Dedifferentiated amniotic fluid mesenchymal stem cell (primary cell): ENCODE measurements at regions not wholly inside any gene's neighbourhood (a gene's known extent, or its start where the extent isn't known, plus 50 kb on each side); places are given as distances from the start of the nearest gene placed in this dataset.
"Not testable (repeated sequence)": the region's sequence is repeated elsewhere in the genome, so short reads cannot be mapped to it uniquely, and the experiment has no call there.

Experiments used
- DNase-seq: peaks from one replicate; pipeline ENCODE4 v3.0.0-alpha.2; 2016; ENCODE audit errors: extremely low spot score

DNA sequence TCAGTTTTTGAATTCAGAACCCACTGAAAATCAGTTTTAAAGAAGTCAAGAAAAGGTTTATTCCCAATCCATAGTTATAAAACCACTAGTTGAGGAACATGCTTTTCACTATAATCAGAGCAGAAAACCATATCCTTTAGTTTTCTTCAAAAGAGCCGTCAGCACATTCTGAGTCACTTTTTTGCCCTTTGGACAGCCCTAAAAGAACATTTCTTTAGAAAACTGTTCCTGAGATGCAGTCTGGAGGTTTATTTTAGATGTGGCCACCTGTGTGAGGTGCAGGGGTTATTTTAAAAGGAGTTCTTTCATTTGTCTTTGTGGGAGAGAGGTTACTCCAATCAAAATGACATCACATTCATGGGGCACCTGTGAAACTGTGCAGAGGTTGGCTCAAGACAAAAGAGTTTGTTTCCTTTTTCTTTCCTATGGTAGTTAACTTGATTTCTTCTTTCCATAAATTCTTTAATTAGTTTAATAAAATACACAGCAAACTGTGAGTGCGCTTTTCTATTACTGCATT, 221.6 kb upstream of the RPS23 start:
- no peak for DNase-seq

DNA sequence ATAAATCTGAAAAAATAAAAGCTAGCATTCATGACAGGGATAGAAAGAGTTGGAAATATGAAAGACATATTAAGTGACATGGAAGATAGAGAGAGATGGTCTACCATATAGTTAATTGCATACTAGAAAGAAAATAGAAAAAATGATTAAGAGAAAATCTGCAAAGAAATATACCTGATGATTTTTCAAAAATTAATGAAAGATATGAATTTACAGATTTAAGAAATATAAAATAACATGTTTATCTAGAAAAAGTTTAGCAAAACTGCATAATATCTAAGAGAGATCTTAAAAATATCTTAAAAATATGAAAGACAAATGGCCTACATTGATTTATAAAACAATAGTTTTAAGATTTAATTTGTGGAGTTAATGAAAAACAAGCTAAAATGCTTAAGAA, 219.1 kb upstream of the RPS23 start:
- no peak for DNase-seq

DNA sequence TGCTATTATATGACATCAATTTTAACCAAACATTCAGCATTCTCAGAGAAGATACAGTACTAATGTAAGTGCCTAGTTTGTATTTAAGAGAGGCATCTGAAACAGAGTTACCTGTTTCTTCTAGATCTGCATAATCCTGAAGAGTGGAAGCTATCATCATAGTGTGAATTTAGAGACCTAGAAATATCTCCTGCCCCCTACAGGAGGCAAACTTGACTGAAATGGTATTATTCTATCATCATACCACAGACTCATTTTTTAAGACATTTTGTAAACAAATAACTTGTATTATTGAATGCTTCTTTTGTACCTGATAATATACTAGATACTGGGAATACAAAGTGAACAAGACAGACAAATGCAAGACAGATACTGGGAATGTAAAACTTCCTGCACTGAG, 216.8 kb upstream of the RPS23 start:
- DNase-seq, result no peak

DNA sequence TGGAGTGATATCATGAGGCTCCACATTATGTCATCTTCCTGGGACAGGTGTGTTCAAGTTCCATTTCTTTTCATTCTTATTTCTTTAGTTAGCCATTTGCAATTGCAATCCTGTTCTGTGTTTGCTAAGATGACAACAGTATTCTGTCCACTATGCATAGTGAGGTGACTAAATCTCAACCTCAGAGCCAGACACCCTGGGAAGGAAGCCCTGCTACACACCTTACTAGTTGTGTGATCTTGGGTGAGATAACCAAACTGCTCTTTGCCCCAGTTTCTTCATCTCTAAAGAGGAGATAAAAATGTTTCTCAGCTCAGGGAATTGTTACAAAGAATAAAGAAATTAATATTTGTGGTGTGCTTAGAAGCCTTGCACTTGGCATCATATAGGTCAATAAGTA, 215.1 kb upstream of the RPS23 start:
- no peak for DNase-seq

DNA sequence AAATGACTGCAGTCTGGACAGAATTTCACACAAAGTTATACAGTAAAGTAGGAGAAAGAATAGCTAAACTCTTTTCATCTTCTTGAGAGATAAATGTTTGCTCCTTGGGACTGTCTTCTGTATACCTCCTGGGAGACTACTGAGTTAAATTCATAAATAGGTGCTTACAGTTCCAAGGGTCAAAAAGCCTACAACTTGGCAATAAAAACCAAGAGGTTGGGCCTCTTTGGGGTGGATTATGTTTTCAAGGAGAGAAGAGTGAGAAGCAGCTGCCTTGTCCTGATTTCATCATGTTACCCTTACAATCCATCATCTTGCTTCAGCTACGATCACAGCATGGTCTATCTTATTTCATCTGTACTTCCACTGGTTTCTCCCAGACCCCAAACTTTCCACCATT, 213.2 kb upstream of the RPS23 start:
- DNase-seq, result no peak

DNA sequence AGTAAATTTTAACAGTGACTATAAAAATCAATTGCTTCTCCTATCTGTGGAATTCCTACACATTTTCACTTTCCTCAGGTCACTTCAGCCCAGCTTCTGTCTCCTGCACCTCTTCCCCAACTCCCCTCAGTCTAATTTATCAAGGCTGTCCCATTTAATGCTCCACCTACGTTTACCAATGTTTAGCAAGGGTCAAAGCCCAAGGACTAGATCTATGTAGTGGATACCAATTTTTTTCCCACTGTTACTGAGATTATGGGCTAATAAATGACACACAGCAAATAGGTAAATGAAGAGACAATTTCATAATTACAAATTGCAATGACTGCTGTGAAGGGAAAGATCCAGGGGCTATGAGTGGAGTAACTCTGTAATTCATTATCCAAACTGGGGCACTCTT, 211.5 kb upstream of the RPS23 start:
- DNase-seq, result no peak

DNA sequence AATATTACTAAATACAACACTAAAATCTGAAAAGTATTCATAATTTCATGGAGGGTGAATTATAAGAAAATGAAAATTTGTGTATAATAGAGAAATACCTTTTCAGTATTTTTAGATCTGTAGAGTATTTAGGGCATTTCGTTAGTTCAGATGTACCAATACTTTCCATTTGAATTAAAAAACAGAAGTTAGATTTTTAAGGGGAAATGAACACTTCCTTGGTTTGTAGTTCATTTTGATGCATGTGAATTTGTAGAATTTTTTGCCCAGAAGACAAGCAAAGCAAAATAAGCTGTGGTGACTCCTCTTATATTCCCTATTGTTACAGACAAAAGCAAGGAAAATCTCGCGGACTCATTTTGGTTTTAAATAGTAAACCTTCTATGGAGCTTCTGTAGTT, 209.0 kb upstream of the RPS23 start:
- no peak for DNase-seq

DNA sequence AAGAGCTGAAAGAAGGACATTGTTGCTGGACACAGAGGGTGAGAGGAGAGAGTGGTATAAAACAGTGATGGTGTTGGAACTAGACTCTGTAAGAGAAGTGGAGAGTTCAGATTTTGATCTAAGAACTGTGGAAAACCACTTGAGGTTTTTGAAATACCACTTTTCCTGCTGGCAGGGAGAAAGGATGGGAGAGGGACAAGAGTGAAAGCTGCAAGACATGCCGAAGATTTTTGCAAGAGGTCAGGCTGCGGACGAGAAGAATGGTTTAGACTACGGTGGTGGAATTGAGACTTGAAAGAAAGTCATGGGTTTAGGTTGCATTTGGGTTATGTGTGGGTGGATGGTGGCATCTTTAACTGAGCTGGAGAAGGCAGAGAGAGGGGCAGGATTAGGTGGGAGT, 202.2 kb upstream of the RPS23 start:
- DNase-seq, result no peak

DNA sequence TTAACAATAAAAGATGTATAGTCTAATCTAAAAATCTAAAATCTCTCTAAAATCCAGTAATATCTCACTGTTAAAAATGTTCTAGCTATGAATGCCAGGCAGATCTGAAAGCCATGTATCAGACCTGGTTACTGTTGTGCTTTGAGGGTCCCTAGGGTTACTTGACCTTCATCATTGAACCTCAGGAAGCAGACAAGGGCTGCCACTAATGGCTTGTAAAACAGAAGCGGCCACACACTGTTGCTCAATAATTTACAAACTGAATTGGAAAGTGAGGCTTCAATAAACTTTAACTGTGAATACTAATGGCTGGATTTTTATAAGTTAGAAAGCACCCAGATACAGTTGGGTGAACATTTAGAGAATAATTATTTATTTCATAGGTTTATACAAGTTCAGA, 198.0 kb upstream of the RPS23 start:
- no peak for DNase-seq

DNA sequence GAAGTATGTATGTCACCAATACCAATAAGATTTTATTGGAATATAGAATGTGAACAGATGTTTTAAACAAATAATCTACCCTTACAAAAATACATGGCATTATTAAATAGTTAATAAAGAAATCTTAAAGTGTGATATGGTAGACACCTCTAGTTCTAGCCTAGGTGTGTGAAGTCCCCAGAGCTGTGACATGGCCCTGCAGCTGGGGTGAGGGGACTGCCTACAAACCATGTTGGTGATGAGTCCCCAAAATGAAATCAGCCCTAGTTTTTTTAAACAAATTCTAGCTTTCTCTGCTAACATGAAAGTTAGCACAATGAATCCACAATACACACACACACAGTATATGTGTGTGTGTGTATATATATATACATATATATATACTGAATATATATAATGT, 195.1 kb upstream of the RPS23 start:
- no peak for DNase-seq

DNA sequence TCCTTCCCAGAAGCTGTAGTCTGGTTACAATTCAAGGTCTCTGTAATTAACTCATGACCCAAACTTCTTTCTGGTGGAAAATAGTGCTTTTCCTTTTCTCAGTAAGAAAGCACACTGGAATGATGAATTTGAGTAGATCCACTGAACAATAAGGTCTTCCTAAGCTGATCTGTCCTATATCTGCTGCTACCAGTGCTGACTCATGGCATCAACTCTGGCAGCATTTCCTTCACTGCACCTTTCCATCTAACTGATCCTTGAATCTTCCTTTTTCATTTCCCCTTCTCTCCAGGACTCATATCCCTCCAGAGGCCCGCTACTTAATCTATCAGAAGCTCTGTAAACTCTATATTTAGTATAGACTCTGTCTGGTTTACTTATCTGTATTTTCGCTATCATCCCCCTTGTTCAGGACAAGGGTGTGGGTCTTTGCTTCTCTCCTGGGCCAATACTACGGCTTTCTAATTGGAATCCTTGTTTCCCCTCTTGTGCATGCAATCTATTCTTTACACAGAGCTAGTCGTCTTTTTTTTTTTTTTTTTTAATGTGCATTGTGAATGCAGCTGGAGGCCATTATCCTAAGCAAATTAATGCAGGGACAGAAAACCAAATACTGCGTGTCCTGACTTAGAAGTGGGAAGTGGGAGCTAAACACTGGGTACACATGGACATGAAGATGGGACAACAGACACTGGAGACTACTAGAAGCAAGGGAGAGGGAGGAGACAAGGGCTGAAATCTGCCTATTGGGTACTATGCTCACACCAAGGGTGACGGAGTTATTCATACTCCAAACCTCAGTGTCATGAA, 192.2 kb upstream of the RPS23 start:
- no peak for DNase-seq

DNA sequence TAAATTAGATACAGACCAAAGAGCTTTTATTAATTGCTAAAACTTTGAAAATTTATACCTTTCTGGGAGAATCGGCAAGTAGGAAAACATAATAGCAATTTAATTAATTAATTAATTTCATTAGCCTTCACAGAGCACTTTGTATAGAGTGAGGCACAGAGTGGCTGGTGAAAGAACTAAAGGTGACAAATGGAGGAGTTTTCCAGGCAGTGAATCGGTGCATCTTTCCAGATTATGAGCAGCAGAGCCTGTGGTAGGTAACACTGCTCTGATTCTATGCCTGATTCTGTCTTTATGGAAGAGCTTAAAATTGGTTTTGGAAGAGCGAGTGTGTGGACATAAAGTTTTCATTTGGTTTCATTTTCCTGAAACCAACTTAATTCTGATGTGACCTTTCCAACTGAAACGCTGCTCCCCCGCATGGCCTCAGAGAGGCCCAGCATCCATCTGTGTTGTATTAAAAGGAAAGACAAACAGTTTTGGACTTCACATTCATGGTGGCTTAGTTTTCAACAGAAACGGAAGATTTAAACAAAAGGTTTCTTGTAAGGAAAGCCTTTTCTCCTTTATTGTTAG, 188.9 kb upstream of the RPS23 start:
- peak; percentile 67 for DNase-seq

DNA sequence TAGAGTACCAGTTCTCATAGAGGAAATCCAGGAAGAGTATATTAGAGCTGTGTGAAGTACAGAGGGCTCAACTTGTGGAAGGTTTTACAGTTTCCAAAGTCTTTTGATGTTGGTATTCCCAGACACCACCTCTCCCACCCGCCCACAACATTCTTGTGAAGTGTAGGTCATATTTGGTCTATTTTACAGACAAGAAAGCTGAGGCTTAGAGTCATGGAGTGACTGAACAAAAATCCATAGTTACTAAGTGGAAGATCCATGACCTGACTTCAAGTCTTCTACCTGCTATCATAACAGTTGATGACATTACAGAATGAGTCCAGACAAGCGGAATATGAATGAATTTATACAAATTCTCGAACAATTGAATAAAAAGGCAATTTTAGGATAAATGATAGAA, 187.1 kb upstream of the RPS23 start:
- DNase-seq, result no peak

DNA sequence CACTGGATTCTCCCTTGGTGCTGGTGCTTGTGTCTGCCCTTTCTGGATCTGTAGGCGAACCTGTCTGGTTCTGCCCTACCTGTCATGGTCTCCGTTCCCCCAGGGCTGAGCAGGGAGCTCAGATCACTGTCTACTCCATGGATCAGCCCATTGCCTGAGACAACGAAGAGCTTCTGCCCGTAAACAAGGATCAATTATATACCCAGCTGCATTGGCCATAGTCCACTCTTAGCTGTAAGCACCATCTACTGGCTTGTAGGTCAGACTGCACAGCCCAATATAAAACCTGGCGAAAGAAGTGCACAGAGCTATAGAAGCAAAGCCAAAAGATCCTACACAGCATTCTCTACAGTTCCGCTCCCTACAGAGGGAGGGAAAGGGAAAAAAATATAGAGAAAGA, 181.5 kb upstream of the RPS23 start:
- no peak for DNase-seq

DNA sequence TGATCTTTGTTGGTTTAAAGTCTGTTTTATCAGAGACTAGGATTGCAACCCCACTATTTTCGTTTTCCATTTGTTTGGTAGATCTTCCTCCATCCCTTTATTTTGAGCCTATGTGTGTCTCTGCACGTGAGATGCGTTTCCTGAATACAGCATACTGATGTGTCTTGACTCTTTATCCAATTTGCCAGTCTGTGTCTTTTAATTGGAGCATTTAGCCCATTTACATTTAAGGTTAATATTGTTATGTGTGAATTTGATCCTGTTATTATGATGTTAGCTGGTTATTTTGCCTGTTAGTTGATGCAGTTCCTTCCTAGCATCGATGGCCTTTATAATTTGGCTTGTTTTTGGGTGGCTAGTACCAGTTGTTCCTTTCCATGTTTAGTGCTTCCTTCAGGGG, 177.2 kb upstream of the RPS23 start:
- not testable (repeated sequence) for DNase-seq

DNA sequence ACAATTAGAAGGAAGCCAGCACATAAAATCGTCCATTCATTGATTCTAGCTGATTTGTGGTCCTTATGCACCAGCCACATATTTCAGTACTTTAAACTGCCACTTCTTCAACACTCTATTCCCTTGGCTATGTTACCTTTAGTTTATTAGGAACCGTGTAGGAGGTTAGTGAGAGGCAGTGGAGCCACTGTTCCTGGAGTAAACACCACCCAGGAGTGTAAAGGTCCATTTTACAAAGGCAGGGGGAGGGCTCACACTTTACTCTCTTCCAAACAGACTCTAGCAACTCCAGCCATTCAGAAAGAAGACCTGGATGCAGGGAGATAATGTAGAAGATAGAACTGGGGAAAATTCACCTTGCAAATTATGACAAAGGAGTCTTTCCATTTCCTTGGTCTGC, 170.2 kb upstream of the RPS23 start:
- DNase-seq, result no peak

DNA sequence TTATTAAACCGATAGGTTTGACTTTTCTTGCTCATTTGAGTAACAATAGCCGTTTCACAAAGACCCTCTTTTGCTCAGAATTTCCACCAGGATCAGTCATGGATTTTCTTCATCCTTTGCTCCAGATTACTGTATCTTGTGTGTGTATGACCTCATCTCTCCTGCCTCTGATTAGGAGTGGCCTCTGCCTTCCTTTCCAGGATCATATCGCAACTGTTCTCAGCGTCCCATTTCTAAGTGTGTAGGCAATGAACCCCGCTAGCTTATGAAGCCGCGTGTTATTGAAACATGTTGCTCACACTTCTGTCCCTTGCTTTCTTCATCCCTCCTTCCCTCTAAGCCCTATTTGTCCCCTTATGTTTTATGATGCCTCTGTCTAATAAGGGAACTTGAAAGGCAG, 169.8 kb upstream of the RPS23 start:
- no peak for DNase-seq

DNA sequence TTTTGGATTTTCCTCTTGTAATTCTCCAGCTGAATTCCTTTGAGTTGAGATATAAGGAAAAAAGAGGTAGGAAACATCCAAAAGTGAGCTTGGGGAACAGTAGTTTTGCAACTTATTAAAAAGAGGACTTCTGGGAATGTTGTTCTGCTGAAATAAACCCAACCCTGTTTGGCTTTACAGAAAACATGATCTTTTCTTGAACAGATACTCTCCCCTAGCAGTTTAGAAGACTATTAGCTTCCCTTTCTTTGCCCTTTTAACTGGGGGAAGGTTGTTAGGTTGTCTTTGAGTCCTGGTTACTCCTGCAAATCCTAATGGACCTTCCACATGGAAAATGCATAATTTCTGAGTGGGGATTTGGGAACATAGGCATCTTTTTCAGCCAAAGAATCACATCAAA, 168.7 kb upstream of the RPS23 start:
- no peak for DNase-seq

DNA sequence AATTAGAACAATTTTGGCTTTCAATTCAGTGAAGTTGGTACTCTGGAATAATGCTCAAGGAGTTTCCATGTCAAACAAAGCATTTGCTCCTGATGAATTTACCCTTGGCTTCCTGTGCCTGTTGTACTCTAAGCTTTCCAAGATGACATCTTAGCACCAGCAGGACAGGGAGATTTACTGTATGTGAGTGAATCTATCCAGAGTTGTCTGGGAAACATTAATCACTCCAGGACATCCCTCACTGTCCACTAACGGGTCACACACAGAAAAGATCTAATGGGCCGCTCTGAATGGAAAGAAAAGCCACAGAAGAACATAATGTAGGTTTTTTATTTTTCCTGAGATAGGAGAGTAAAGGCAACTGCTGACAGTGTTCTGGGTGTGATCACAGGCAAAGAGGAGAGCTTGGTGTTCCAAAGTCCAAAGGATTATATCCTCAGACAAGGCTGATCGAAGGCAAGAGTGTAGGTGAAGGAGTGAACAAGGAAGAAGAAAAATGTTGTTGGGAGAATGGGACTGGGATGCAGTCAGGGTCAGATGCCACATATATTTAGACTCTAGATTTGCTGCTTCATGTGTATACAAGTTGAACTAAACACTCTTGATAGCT, 167.7 kb upstream of the RPS23 start:
- no peak for DNase-seq

DNA sequence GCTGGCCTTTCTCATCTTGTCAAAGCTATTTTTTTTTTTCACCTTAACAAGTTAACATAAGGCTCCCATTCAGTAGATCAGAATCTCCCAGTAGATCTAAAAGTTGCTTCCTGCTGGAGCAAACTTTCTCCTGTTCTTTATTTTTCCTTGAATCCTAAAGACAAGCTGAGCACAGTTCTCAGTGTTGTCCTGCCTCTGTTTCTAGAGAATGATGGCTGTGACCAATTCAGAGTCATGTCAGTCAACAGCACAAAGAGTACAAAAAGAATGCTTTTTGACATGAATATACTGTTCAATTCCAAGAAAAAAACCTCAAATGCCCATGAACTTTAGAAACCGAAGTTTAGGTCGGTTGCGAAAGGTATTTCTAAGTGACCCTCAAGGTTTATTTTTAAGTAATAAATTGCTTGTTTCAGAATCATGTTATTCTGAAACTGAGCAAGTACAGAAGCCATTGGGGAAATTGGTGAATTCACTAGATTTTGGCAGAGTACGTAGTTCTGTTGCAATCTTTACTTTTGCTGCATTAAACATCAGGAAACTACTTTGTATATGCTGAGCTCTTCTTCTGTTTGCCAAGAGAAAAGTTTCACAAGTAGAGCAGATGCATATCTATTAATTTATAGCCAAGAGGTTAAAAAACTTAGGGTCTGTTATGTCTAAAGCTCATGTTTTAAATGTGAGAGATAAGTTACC, 161.7 kb upstream of the RPS23 start:
- DNase-seq, result no peak

DNA sequence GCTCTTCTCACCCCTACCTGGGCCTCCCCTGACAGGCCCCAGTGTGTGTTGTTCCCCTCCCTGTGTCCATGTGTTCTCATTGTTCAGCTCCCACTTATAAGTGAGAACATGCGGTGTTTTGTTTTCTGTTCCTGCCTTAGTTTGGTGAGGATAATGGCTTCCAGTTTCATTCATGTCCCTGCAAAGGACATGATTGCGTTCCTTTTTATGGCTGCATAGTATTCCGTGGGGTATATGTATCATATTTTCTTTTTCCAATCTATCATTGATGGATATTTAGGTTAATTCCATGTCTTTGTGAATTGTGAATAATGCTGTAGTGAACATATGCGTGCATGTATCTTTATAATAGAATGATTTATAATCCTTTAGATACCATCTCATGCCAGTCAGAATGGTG, 159.4 kb upstream of the RPS23 start:
- DNase-seq, result not testable (repeated sequence)

DNA sequence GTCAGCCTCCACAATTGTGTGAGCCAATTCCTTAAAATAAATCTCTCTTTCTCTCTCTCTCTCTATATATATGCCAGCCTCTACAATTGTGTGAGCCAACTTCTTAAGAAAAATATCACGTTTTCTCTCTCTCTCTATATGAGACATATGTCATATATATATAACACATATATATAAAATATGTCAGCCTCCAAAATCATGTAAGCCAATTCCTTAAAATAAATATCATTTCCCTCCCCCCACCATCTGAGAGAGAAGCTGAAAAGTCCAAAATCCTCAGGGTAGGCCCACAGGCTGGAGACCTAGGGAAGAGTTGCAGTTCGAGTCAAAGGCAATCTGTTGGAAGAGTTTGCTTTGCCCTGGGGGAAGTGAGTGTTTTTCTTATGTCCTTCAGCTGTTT, 158.1 kb upstream of the RPS23 start:
- no peak for DNase-seq
